HEK293T (cell line): ENCODE measurements at regions not wholly inside any gene's neighbourhood (a gene's known extent, or its start where the extent isn't known, plus 50 kb on each side); places are given as distances from the start of the nearest gene placed in this dataset.
"Not testable (repeated sequence)": the region's sequence is repeated elsewhere in the genome, so short reads cannot be mapped to it uniquely, and the experiment has no call there.

ENCODE experiments used
- CTCF ChIA-PET: fragments of 350-600 bp; formaldehyde crosslinking; extraction: SDS; loops from one replicate; lab custom pipeline; 2021; ENCODE audit warnings: antibody characterized with exemption, inconsistent platforms; lab: Yijun Ruan, JAX
- POLR2A ChIA-PET: fragments of 350-600 bp; formaldehyde crosslinking; extraction: SDS; loops from one replicate; lab custom pipeline; 2020; ENCODE audit warnings: antibody characterized with exemption, inconsistent platforms; lab: Yijun Ruan, JAX
- DNase-seq: peaks from one replicate; pipeline ENCODE4 v3.0.0; 2012; ENCODE audit warnings: mixed read lengths; ENCODE audit errors: extremely low spot score
- ARNT ChIP-seq: fragments of 450-650 bp; IDR thresholded peaks from 2 replicates; pipeline ENCODE4 v1.6.1; 2017; ENCODE audit warnings: mild to moderate bottlenecking
- BHLHE40 ChIP-seq: fragments of 450-650 bp; IDR thresholded peaks from 2 replicates; pipeline ENCODE4 v1.6.1; 2016; ENCODE audit warnings: mild to moderate bottlenecking, moderate library complexity, borderline replicate concordance
- CTBP1 ChIP-seq: fragments of 450-650 bp; IDR thresholded peaks from 2 replicates; pipeline ENCODE4 v1.6.1; 2016; ENCODE audit warnings: borderline replicate concordance
- ELF4 ChIP-seq: fragments of 450-650 bp; IDR thresholded peaks from 2 replicates; pipeline ENCODE4 v1.6.1; 2017; ENCODE audit warnings: antibody characterized with exemption
- FOXA1 ChIP-seq: fragments of 450-650 bp; IDR thresholded peaks from 2 replicates; pipeline ENCODE4 v1.6.1; 2016; ENCODE audit warnings: mild to moderate bottlenecking
- FOXK2 ChIP-seq: fragments of 450-650 bp; IDR thresholded peaks from 2 replicates; pipeline ENCODE4 v1.6.1; 2016; ENCODE audit warnings: mild to moderate bottlenecking
- FOXM1 ChIP-seq: fragments of 450-650 bp; IDR thresholded peaks from 2 replicates; pipeline ENCODE4 v1.6.1; 2017; ENCODE audit warnings: mild to moderate bottlenecking, borderline replicate concordance
- HDGF ChIP-seq: fragments of 450-650 bp; IDR thresholded peaks from 2 replicates; pipeline ENCODE4 v1.6.1; 2017; ENCODE audit warnings: antibody characterized with exemption, borderline replicate concordance
- L3MBTL2 ChIP-seq: fragments of 450-650 bp; conservative IDR thresholded peaks from 2 replicates; pipeline ENCODE4 v1.6.1; 2016; ENCODE audit warnings: mild to moderate bottlenecking
- LEF1 ChIP-seq: fragments of 450-650 bp; IDR thresholded peaks from 2 replicates; pipeline ENCODE4 v1.6.1; 2017; ENCODE audit warnings: mild to moderate bottlenecking, borderline replicate concordance
- NFRKB ChIP-seq: fragments of 450-650 bp; IDR thresholded peaks from 2 replicates; pipeline ENCODE4 v1.6.1; 2016; ENCODE audit warnings: mild to moderate bottlenecking, moderate library complexity
- SP1 ChIP-seq: fragments of 450-650 bp; IDR thresholded peaks from 2 replicates; pipeline ENCODE4 v1.6.1; 2017
- SUZ12 ChIP-seq: fragments of 450-650 bp; IDR thresholded peaks from 2 replicates; pipeline ENCODE4 v1.6.1; 2016; ENCODE audit warnings: mild to moderate bottlenecking
- TARDBP ChIP-seq: fragments of 450-650 bp; IDR thresholded peaks from 2 replicates; pipeline ENCODE4 v1.6.1; 2016
- ZNF384 ChIP-seq: fragments of 450-650 bp; IDR thresholded peaks from 2 replicates; pipeline ENCODE4 v1.6.1; 2016
- TF ChIP-seq, protein P1 (sequence below): fragments of 450-650 bp; IDR thresholded peaks from 2 replicates; pipeline ENCODE4 v1.6.1; 2016

DNA sequence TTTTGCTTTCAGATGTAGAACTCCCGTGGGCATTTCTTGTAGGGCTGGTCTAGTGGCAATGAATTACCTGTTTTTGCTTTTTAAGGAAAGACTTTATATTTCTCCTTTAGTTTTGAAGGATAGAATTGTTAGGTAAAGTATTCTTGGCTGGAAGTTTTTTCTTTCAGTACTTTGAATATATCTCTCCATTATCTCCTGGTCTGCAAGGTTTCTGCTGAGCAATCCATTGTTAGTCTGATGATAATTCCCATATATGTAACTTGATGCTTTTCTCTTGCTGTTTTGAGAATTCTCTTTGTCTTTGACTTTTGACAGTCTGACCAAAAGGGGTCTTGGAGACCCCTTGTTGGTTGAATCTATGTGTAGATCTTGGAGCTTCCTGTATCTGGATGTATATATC, 198.1 kb downstream of the TMEM167A start:
- POLR2A ChIA-PET: no interaction called here
- CTCF ChIA-PET: interaction anchor here (0.6 kb wide), 1 partner anchor 409 kb away, joined by 3 read pairs; no protein-coding TSS in a partner anchor
- DNase-seq: no peak
- TF ChIP-seq SUZ12: no peak
- TF ChIP-seq ZNF384: no peak
- TF ChIP-seq CTBP1: no peak
- TF ChIP-seq, protein P1, sequence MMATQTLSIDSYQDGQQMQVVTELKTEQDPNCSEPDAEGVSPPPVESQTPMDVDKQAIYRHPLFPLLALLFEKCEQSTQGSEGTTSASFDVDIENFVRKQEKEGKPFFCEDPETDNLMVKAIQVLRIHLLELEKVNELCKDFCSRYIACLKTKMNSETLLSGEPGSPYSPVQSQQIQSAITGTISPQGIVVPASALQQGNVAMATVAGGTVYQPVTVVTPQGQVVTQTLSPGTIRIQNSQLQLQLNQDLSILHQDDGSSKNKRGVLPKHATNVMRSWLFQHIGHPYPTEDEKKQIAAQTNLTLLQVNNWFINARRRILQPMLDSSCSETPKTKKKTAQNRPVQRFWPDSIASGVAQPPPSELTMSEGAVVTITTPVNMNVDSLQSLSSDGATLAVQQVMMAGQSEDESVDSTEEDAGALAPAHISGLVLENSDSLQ: no peak
- no peak for TF ChIP-seq L3MBTL2
- TF ChIP-seq FOXK2: no peak
- TF ChIP-seq SP1: no peak
- TF ChIP-seq HDGF: no peak
- TF ChIP-seq FOXM1: no peak
- TF ChIP-seq TARDBP: no peak
- no peak for TF ChIP-seq ARNT
- no peak for TF ChIP-seq FOXA1
- no peak for TF ChIP-seq LEF1
- TF ChIP-seq BHLHE40: no peak
- TF ChIP-seq ELF4: no peak
- no peak for TF ChIP-seq NFRKB

DNA sequence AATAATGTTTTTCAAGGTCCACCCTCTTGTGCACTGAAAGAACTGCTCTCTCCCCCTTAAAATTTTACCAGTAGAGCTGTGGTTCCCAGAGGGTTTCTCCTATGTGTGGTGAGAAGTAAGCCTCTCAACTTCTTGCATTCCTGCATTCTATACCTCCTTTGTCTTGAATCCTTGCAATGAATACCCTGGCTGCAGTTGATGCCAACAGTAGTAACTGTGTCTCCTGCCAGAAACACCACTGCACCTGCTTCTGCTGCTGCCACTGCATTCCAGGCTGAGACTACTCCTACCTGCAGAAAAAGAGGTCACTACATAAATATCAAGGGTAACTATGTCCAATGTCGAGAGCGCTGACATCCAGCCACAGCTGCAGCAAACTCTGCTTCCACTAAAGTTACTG, 203.7 kb downstream of the TMEM167A start:
- POLR2A ChIA-PET: no interaction called here
- CTCF ChIA-PET: no interaction called here
- TF ChIP-seq ARNT (no peak), SUZ12 (no peak), TARDBP (no peak), ZNF384 (no peak), HDGF (no peak), FOXM1 (no peak), SP1 (no peak), BHLHE40 (no peak), CTBP1 (no peak), LEF1 (no peak), NFRKB (no peak), L3MBTL2 (no peak), FOXA1 (no peak), FOXK2 (no peak), ELF4 (no peak)
- TF ChIP-seq, protein P1: no peak
- DNase-seq: no peak

DNA sequence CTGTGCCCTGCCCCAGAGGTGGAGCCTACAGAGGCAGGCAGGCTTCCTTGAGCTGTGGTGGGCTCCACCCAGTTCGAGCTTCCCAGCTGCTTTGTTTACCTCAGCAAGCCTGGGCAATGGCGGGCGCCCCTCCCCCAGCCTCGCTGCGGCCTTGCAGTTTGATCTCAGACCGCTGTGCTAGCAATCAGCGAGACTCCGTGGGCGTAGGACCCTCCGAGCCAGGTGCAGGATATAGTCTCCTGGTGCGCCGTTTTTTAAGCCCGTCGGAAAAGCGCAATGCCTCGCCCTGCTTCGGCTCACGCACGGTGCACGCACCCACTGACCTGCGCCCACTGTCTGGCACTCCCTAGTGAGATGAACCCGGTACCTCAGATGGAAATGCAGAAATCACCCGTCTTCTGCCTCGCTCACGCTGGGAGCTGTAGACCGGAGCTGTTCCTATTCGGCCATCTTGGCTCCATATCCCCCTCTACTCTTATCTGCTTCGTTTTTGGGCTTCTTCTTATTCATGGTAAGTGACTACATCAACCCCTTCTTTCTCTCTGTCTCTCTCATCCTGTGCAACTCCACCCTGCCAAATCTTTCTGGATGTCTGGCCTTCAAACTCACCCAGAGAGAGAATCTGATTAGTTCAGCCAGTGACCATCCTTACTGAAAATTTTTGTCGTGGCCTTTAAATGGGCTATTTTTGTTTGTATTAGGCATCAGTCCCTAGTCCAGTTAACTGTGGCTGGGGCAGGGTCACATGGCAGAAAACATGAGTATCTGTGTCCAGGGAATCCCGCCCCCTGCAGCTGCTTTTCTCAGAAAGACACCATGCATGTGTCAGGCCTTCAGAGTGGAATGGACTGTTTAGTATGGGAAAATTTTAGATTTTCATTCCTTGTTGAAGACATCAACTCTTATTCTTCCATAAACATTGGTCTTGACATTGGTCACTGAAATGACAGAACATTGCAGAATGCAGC, 204.6 kb downstream of the TMEM167A start:
- CTCF ChIA-PET, POLR2A ChIA-PET, DNase-seq: not testable (repeated sequence)

DNA sequence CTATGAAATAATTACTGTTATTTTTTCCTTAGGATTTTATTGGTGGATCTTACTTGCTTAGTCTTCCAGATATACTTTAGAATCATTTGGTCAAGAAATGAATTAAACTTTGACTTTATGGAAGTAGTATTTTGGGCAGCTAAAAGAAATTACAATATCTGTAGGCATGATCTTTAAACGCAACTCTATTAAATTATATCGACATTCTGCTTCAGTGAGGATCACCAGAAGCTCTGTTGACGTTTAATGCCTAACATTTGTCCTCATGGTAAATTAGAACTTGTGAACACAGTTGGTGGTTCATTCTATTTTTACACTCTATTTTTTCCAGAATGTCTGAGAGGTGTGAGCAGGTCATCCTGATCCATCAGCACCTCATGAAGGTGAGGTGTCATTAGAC, 211.6 kb downstream of the TMEM167A start:
- DNase-seq: no peak
- ChIA-PET POLR2A (no interaction called here), CTCF (no interaction called here)
- TF ChIP-seq FOXK2 (no peak), HDGF (no peak), NFRKB (no peak), ZNF384 (no peak), L3MBTL2 (no peak), SUZ12 (no peak), LEF1 (no peak), TARDBP (no peak), FOXA1 (no peak), SP1 (no peak), FOXM1 (no peak), CTBP1 (no peak)

DNA sequence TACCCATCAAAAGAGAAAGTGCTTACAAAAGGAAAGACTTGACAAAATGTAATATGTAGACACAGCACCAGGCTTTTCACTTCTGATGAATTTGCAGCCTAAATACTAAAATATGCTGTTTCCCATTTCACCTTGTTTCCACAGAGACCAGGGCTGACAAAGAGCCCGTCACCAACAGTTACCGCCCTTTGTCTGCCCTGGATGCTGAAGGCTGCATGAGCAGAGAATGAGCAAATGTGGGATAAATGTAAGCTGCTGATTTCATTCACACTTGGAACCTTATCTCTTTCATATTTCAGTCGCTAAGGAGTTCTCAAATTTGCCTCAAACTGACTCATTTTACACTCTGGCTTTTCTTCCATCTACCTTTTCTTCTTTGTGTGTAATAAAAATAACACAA, 213.9 kb downstream of the TMEM167A start:
- CTCF ChIA-PET: no interaction called here
- POLR2A ChIA-PET: no interaction called here
- TF ChIP-seq LEF1 (no peak), CTBP1 (no peak), SUZ12 (no peak), SP1 (no peak), FOXK2 (no peak), ELF4 (no peak), BHLHE40 (no peak), ARNT (no peak), FOXM1 (no peak)
- TF ChIP-seq, protein P1: no peak
- DNase-seq: no peak

DNA sequence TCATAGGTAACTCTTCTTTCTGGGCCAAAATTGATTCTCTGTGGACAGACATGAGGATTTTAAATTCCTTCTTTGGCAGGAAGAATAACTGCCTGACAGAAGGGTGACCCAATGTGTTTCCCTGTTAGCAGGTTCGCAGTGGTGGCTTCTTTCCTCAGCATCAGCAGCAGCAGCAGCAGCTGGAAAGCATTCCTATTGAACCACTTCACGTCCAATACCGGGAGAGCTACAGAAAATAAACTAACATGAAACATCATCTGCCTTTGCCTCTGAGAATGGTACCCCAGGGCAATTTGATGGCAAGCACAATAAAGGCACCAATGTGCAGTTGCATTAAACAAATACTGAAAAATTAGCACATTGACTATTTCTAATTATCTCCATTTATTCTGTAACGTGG, 214.5 kb downstream of the TMEM167A start:
- no peak for TF ChIP-seq L3MBTL2
- TF ChIP-seq TARDBP: no peak
- TF ChIP-seq ELF4: no peak
- TF ChIP-seq SP1: no peak
- TF ChIP-seq FOXM1: no peak
- no peak for TF ChIP-seq ZNF384
- TF ChIP-seq FOXK2: no peak
- TF ChIP-seq SUZ12: no peak
- no peak for TF ChIP-seq LEF1
- TF ChIP-seq ARNT: no peak
- TF ChIP-seq NFRKB: no peak
- TF ChIP-seq BHLHE40: no peak
- no peak for TF ChIP-seq CTBP1
- TF ChIP-seq, protein P1: no peak
- TF ChIP-seq FOXA1: no peak
- no peak for DNase-seq
- ChIA-PET CTCF (no interaction called here), POLR2A (no interaction called here)
